ENCODE measurements at regions not wholly inside any gene's neighbourhood (a gene's known extent, or its start where the extent isn't known, plus 50 kb on each side); places are given as distances from the start of the nearest gene placed in this dataset.

DNA sequence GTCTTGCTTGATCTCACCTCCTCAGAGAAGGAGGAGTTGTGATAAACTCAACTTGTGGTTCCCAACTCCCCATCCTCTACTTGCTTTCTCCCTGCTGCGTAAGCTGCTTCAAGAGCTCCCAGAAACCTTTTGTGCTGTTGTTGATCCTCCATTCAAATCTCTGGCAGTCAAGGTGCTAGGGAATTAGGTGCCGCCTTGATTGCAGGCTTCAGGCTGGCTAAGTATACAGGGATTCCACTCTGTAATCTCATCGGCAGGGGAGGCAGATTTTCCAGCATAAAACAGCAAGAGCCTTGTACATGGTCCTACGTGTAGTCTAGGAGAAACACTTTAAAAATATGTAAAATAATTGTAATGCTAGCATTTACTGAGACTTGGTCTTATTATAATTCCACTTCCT, 116.2 kb upstream of the DDX18 start:
- no peaks in the 10 kb centered on the region for H3K9me3 Mint-ChIP-seq (ENCODE audit: low read depth)
- no peaks in the 10 kb centered on the region for H3K27me3 Mint-ChIP-seq
- CTCF ChIA-PET: no interaction called here
- no peak for DNase-seq
- no peaks in the 10 kb centered on the region for H3K36me3 Mint-ChIP-seq (ENCODE audit: low read depth)
- H3K27ac Mint-ChIP-seq: no peak overlapping the region
- H3K4me3 Mint-ChIP-seq: no peak overlapping the region
- H3K4me1 Mint-ChIP-seq: no peaks in the 10 kb centered on the region
- ATAC-seq: no peak
- intact Hi-C loops (cut with DNase I, micrococcal nuclease): no loop called here
- POLR2A ChIA-PET: no interaction called here

DNA sequence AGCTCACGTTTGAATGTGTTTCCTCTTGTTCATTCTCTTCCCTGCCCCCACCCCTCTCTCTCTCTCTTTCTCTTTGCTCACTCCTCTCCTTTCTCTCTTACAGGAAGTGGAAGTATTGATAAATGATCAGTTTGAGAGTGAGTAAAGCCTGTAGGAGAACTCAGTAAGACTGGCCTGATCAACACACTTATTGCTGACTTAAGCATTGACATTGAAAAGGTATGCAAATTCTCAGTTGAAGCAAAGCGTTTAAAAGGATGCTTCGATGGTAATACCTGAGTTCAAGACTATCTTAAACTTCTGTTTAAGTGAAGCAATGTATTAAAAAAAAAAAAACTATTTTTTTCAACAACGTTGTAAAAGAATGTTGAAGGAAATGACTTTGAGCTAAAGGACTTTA, 115.7 kb upstream of the DDX18 start:
- no peaks in the 10 kb centered on the region for H3K9me3 Mint-ChIP-seq (ENCODE audit: low read depth)
- no peak overlapping the region for H3K27ac Mint-ChIP-seq
- no peak overlapping the region for H3K4me3 Mint-ChIP-seq

DNA sequence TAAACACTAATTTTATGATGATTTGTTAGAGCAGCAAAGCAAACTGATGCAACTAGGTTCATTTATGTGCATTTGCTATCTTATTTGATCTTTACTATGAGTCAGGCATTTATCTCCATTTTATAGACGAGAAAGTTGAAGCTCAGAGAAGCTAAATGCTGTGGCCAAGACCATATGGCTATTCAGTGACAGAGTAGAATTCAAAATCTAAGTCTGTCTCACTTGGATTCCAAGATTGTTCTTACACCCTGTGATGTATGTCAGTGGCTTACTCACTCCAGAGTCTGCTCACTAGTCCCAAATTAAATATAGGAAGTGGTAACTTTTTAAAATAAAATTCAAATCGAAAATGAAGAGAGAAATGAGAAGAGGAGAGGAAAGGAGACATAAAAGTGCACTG, 114.0 kb upstream of the DDX18 start:
- H3K4me1 Mint-ChIP-seq: no peaks in the 10 kb centered on the region
- no peak overlapping the region for H3K4me3 Mint-ChIP-seq
- DNase-seq (no peak), ATAC-seq (no peak)
- H3K27ac Mint-ChIP-seq: no peak overlapping the region
- no peaks in the 10 kb centered on the region for H3K9me3 Mint-ChIP-seq (ENCODE audit: low read depth)
- POLR2A ChIA-PET: no interaction called here
- intact Hi-C loops (cut with DNase I, micrococcal nuclease): no loop called here
- CTCF ChIA-PET: no interaction called here
- no peaks in the 10 kb centered on the region for H3K36me3 Mint-ChIP-seq (ENCODE audit: low read depth)
- peaks cover 2% of the 10 kb centered on the region for H3K27me3 Mint-ChIP-seq

More for the DNA sequence above, 115.7 kb upstream of the DDX18 start:
- Mint-ChIP-seq H3K4me1 (no peaks in the 10 kb centered on the region), H3K27me3 (no peaks in the 10 kb centered on the region), H3K36me3 (ENCODE audit: low read depth) (no peaks in the 10 kb centered on the region)
- POLR2A ChIA-PET: no interaction called here
- intact Hi-C loops (cut with DNase I, micrococcal nuclease): no loop called here
- no peak for DNase-seq
- CTCF ChIA-PET: no interaction called here
- no peak for ATAC-seq

DNA sequence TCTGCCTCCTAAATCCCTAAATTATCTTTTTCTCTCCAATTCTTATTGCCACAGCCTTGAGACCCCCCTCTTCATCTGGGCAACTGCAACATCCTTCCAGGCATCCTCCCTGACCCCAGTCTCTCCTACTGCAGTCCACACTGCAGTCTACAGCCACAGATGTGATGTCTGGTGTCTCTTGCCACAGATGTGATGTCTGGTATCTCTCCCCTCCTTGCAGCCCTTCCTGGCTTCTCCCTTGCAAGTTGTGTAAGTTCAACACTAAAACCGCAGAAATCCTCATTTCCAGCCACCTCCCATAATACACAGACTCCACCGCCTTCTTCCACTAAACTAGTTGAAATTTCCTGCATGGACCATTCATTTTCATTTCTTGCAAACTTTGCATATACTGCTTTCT, 113.1 kb upstream of the DDX18 start:
- no peak overlapping the region for H3K4me3 Mint-ChIP-seq
- no peaks in the 10 kb centered on the region for H3K4me1 Mint-ChIP-seq
- H3K27me3 Mint-ChIP-seq: peaks cover 3% of the 10 kb centered on the region
- no peak overlapping the region for H3K27ac Mint-ChIP-seq
- no peaks in the 10 kb centered on the region for H3K9me3 Mint-ChIP-seq (ENCODE audit: low read depth)
- ATAC-seq: no peak
- ChIA-PET CTCF (no interaction called here), POLR2A (no interaction called here)
- no peak for DNase-seq
- H3K36me3 Mint-ChIP-seq (ENCODE audit: low read depth): no peaks in the 10 kb centered on the region
- intact Hi-C loops (cut with DNase I, micrococcal nuclease): no loop called here

DNA sequence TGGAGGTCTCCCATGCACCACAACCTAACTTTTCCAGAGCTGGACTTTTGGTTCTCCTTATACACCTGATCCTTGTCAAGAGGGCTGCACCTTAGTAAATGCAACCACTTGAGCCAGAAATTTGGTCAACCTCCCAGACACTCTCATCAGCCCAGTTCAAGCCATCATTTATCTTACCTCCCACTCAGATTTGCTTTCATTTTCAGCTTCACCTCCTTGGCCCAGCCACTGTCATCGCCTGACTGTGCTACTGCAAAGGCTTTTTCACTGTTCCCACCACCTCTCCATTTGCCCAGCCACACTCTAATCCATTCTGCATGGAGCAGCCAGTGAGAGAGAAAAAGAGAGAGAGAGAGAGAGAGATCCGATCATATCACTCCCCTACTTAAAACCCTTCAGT, 112.4 kb upstream of the DDX18 start:
- no peaks in the 10 kb centered on the region for H3K9me3 Mint-ChIP-seq (ENCODE audit: low read depth)
- intact Hi-C loops (cut with DNase I, micrococcal nuclease): no loop called here
- H3K36me3 Mint-ChIP-seq (ENCODE audit: low read depth): no peaks in the 10 kb centered on the region
- CTCF ChIA-PET: no interaction called here
- no peaks in the 10 kb centered on the region for H3K4me1 Mint-ChIP-seq
- no peak overlapping the region for H3K4me3 Mint-ChIP-seq
- POLR2A ChIA-PET: no interaction called here
- DNase-seq (no peak), ATAC-seq (no peak)
- no peak overlapping the region for H3K27ac Mint-ChIP-seq
- H3K27me3 Mint-ChIP-seq: peaks cover 3% of the 10 kb centered on the region

DNA sequence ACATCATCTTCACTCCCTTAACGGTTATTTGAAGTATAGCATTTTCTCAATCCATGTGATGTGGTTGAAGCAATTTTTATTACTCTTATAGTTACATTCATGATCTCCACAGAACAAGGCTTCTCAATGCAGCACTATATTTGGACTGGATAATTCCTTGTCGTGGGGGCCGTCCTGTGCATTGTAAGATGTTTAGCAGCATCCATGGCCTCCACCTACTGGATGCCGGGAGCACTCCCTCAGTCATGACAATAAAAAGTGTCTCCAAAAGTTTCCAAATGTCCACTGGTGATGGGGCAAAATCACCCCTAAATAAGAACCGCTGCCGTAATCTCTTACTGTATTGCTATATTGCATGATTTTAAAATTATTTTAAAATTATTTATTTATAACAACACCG, 110.6 kb upstream of the DDX18 start:
- ATAC-seq (no peak), DNase-seq (no peak)
- Mint-ChIP-seq H3K27me3 (peaks cover 7% of the 10 kb centered on the region), H3K36me3 (ENCODE audit: low read depth) (no peaks in the 10 kb centered on the region), H3K4me3 (no peak overlapping the region), H3K27ac (no peak overlapping the region), H3K4me1 (no peaks in the 10 kb centered on the region), H3K9me3 (ENCODE audit: low read depth) (no peaks in the 10 kb centered on the region)
- intact Hi-C loops (cut with DNase I, micrococcal nuclease): no loop called here
- ChIA-PET POLR2A (no interaction called here), CTCF (no interaction called here)

DNA sequence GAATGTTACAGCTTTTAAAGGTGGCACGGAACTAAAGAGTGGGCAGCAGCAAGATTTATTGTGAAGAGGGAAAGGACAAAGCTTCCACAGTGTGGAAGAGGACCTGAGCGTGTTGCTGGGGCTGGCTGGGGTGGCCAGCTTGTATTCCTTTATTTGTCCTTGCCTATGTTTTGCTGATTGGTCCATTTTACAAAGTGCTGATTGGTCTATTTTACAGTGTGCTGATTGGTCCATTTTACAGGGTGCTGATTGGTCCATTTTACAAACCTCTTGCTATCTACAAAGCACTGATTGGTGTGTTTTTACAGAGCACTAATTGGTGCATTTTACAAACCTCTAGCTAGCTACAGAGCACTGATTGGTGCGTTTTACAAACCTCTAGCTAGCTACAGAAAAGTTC, 109.7 kb upstream of the DDX18 start:
- intact Hi-C loops (cut with DNase I, micrococcal nuclease): no loop called here
- no peak overlapping the region for H3K27ac Mint-ChIP-seq

DNA sequence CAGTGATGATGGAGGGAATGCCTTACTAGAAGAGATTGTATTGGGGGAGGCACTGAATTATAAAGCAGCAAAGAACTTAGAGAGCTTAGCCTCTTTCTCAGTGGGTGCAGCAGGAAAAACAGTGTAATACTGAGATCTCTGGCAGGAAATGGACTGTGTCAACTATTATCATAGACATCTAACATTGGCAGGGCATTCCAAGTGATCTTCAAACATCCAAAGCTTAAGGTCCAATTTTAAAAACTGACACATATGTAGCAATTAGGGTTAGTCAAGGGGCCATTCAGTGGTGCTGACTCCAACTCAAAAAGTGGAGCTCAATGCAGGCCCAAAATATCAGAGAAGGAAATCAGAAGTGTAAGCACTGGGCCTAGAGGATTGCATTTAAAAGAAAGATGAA, 106.6 kb upstream of the DDX18 start:
- H3K27me3 Mint-ChIP-seq: peaks cover 7% of the 10 kb centered on the region
- H3K27ac Mint-ChIP-seq: no peak overlapping the region
- ChIA-PET CTCF (no interaction called here), POLR2A (no interaction called here)
- H3K36me3 Mint-ChIP-seq (ENCODE audit: low read depth): no peaks in the 10 kb centered on the region
- no peaks in the 10 kb centered on the region for H3K4me1 Mint-ChIP-seq
- no peaks in the 10 kb centered on the region for H3K9me3 Mint-ChIP-seq (ENCODE audit: low read depth)
- no peak overlapping the region for H3K4me3 Mint-ChIP-seq
- intact Hi-C loops (cut with DNase I, micrococcal nuclease): no loop called here
- no peak for DNase-seq
- ATAC-seq: no peak

More for the DNA sequence above, 109.7 kb upstream of the DDX18 start:
- POLR2A ChIA-PET: no interaction called here
- H3K4me1 Mint-ChIP-seq: no peaks in the 10 kb centered on the region
- no peaks in the 10 kb centered on the region for H3K9me3 Mint-ChIP-seq (ENCODE audit: low read depth)
- CTCF ChIA-PET: no interaction called here
- no peak overlapping the region for H3K4me3 Mint-ChIP-seq
- peaks cover 7% of the 10 kb centered on the region for H3K27me3 Mint-ChIP-seq
- DNase-seq: no peak
- ATAC-seq: no peak
- no peaks in the 10 kb centered on the region for H3K36me3 Mint-ChIP-seq (ENCODE audit: low read depth)

DNA sequence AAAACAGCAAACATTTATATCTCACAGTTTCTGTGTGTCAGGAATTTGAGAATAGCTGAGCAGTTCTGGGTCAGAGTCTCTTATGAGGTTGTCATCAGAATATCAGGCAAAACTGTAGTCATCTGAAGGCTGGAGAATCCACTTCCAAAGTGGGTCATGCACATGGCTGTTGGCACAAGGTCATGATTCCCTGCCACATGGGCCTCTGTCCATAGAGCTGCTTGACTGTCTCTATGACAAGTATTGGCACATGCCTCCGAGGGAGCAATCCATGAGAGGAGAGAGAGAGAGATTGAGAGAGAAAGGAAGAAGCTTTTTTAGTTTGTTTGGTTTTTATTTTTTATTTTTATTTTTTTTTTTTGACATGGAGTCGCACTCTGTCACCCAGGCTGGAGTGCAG, 101.8 kb upstream of the DDX18 start:
- Mint-ChIP-seq H3K4me3 (no peak overlapping the region), H3K27me3 (peaks cover 4% of the 10 kb centered on the region), H3K27ac (no peak overlapping the region), H3K9me3 (ENCODE audit: low read depth) (no peaks in the 10 kb centered on the region), H3K36me3 (ENCODE audit: low read depth) (no peaks in the 10 kb centered on the region), H3K4me1 (no peaks in the 10 kb centered on the region)
- DNase-seq (no peak), ATAC-seq (no peak)
- CTCF ChIA-PET: no interaction called here
- intact Hi-C loops (cut with DNase I, micrococcal nuclease): no loop called here
- POLR2A ChIA-PET: no interaction called here

DNA sequence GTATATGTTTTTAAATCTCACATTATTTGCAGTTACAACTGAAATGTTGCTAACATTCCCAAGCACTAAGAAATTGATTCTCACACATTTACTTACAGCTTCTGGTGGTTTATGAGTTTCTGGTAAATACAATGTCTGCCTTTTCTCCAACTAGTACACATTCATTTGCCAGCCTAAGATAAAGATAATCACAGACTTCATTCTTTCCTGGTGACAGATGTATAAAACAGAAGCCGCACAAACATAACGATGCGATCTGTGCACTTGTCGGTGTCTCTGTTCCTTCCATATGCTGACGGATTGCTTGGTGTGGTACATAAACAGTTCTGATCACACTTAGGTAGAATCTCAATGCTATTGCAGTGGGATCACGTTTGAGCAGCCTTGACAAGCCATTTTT, 100.4 kb upstream of the DDX18 start:
- DNase-seq: no peak
- intact Hi-C loops (cut with DNase I, micrococcal nuclease): no loop called here
- no peak overlapping the region for H3K4me3 Mint-ChIP-seq
- ChIA-PET POLR2A (no interaction called here), CTCF (no interaction called here)
- no peak for ATAC-seq
- H3K27ac Mint-ChIP-seq: no peak overlapping the region
- H3K4me1 Mint-ChIP-seq: no peaks in the 10 kb centered on the region
- no peaks in the 10 kb centered on the region for H3K36me3 Mint-ChIP-seq (ENCODE audit: low read depth)
- peaks cover 8% of the 10 kb centered on the region for H3K27me3 Mint-ChIP-seq
- no peaks in the 10 kb centered on the region for H3K9me3 Mint-ChIP-seq (ENCODE audit: low read depth)

DNA sequence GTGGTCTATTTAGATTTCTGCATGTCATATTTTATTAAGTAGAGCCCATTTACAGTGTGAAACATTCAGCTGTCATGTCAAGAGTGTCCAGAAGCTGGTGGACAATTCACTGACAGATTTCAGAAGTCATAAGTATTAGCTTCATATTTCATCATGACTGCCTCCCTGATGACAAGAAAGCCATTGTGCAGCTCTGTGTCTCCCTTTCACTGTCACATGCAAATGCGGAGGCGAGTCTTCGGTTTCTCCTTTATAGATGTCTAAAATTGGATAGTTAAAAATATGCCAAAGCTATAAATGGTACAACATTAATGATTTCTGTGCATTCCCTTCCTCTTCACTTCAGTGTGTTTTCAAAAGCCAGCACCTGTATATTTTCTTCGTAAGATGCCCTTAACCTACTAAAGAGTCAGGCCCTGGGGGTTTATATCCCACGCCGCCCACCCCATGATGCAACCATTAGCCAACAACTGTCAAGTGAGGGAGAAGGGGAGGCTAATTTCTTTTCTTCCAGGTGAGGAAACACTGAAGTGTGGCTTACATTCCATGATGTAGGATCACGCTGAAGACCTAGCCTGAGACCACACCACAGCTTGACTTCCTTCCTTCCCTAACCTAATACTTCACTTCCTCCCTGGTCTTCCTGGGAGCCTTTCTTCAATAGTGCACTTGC, 99.6 kb upstream of the DDX18 start:
- H3K27me3 Mint-ChIP-seq: peaks cover 8% of the 10 kb centered on the region
- H3K4me1 Mint-ChIP-seq: no peaks in the 10 kb centered on the region
- no peak overlapping the region for H3K4me3 Mint-ChIP-seq
- DNase-seq: no peak
- ChIA-PET POLR2A (no interaction called here), CTCF (no interaction called here)
- no peak for ATAC-seq
- intact Hi-C loops (cut with DNase I, micrococcal nuclease): no loop called here
- H3K36me3 Mint-ChIP-seq (ENCODE audit: low read depth): no peaks in the 10 kb centered on the region
- H3K9me3 Mint-ChIP-seq (ENCODE audit: low read depth): no peaks in the 10 kb centered on the region
- no peak overlapping the region for H3K27ac Mint-ChIP-seq

DNA sequence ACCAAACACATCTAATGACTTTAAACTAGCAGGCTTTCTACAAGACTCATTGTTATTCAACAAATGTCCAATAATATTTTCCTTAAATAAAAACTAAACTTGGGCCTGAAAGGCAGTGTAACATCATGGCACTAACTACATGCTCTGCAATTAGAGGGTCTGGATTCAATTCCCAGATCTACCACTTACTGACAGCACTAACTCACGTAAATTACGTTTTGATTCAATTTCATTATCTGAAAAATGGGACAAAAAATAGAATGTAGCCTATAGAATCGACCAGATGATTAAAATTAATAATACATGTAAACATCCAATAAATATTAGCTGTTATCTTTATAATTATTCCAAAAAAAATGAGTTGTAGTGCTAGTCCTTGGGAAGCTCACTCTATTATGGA, 98.0 kb upstream of the DDX18 start:
- intact Hi-C loops (cut with DNase I, micrococcal nuclease): no loop called here
- DNase-seq (no peak), ATAC-seq (no peak)
- H3K9me3 Mint-ChIP-seq (ENCODE audit: low read depth): no peaks in the 10 kb centered on the region
- no peaks in the 10 kb centered on the region for H3K36me3 Mint-ChIP-seq (ENCODE audit: low read depth)
- no peak overlapping the region for H3K4me3 Mint-ChIP-seq
- CTCF ChIA-PET: no interaction called here
- POLR2A ChIA-PET: no interaction called here
- H3K27ac Mint-ChIP-seq: no peak overlapping the region
- H3K4me1 Mint-ChIP-seq: no peaks in the 10 kb centered on the region
- peaks cover 8% of the 10 kb centered on the region for H3K27me3 Mint-ChIP-seq

DNA sequence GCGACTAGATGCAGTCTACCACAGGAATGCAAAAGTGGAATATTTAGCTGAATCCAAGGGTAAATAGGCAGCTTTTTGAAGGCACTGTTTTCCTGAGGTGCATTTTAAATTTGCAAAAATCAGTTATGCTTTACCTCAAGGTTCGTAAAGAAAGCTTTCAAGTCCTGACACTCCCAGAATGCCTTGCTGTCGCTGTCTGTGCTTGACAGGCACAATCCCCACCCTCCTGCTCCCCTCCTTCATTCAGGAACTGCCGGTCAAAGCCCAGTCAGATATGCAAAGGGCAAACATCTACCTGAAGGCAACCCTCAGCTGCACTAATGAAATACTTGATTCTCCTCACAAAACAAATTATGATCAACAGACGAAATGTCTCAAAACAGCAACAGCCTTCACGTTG, 97.4 kb upstream of the DDX18 start:
- no peak for ATAC-seq
- no peaks in the 10 kb centered on the region for H3K4me1 Mint-ChIP-seq
- ChIA-PET CTCF (interaction anchor here (0.6 kb wide), 1 partner anchor 1545 kb away, joined by 3 read pairs; no protein-coding TSS in a partner anchor), POLR2A (no interaction called here)
- H3K36me3 Mint-ChIP-seq (ENCODE audit: low read depth): no peaks in the 10 kb centered on the region
- no peak for DNase-seq
- H3K27ac Mint-ChIP-seq: no peak overlapping the region
- no peaks in the 10 kb centered on the region for H3K9me3 Mint-ChIP-seq (ENCODE audit: low read depth)
- intact Hi-C loops (cut with DNase I, micrococcal nuclease): no loop called here
- peaks cover 8% of the 10 kb centered on the region for H3K27me3 Mint-ChIP-seq
- no peak overlapping the region for H3K4me3 Mint-ChIP-seq

Measured in activated CD4-positive, alpha-beta T cell treated with anti-CD3 and anti-CD28 coated beads for 36 hours (primary cell).